Hematopoietic multipotent progenitor cell treated with erythropoietin and hydrocortisone succinate and interleukin-3 and kit ligand, for 17 days (in vitro differentiated cells): ENCODE measurements at regions not wholly inside any gene's neighbourhood (a gene's known extent, or its start where the extent isn't known, plus 50 kb on each side); places are given as distances from the start of the nearest gene placed in this dataset.

Source experiments
- DNase-seq: peaks from one replicate; pipeline ENCODE4 v3.0.0-alpha.2; 2015; ENCODE audit warnings: low spot score

DNA sequence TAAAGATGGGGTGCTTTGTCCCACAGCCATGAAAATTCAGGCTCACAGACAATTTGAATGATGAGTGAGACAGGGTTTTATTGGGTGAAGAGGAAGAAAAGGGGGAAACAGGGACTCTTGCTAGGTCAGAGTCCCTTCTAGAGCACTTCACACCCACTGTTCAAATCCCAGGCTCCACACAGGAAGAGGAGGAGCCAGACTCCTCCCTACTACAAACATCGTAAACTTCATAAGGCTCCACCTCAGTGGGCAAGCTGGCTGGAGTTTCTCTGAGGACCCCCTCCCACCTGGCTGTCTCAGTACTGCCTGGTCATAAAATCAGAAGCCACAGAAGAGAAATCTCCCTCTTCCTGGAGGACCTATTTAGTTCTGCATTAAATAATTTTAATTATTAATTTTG is 80.3 kb upstream of the KCNMB2 start:
- no peak for DNase-seq

DNA sequence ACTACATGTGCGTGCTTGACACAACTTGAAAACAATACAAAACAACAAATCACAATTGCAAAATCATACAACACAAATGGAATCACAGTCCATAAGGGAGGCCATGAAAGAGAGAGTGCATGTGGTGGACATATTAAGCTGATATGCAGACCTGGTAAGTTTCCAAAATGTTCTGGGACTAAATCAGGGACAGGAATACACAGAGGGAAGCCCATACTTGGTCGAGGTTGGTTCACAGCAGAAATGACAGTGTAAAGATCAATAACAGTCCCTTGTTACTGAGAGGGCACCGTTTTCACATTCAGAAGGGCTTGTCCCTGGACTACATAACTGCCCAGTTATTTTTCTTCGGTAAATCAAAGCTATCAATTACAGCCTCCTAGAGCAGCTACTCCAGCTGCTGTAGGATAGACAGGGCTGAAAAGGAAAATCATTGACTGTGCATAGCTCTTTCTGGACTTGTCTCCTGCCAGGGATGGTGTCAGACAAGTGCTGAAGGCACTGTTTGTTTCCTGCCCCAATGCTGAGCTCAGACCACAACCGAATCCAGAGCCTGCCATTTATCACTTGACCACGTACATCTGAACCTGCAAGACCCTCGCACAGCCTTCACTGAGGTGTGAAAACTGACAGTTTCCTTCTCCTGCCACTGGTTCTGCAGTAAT is 79.5 kb upstream of the KCNMB2 start:
- DNase-seq = no peak

DNA sequence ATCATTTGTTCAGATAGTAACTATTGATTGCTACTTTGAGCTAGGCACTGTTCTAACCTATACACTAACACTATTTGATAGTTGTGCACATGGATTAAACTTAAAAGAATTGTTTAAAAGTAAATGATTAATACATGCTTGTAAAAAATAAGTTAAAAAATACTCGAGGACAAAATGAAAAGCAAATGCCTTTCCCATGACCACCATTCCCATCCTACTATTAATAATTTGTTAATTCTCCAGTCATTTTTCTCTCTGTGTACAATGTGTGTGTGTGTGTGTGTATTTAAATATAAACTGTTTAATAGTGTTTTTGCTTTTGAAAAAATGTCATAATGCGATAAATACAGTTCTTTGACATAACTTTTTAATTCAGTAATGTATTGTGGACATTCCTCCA is 78.7 kb upstream of the KCNMB2 start:
- DNase-seq = no peak

DNA sequence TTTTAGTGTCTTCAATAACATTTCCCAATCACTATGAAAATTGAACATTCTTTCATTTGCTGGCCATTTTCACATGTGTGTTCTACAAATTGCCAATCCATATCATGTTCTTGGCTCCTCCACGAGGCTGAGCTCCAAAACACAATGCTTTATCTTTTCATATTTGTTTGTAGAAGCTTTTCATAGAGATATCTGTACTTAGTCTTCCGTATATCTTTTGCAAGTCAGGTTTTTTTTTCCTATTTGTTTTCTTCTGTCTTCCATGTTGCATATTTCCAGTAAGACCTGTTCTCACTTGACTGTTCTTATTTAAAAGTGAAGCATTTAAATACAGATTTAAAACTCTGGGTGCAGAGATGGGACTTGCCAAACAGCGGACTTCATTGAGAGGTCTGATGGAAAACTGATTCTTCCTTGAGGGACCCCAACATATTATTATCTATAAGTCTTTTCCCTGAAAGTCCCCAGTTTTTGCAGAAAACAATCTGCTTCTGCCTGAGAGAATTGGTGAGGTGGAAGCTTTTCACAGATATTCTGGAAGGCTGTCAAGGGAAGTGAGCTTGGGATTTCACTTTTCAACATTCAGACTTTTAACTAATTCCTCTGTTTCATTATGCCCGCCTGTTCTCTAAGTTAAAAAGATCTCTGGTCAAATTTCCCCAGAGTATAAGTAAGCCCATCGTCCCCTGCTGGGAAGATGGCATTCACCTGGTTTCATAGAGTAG is 77.8 kb upstream of the KCNMB2 start:
- no peak for DNase-seq

DNA sequence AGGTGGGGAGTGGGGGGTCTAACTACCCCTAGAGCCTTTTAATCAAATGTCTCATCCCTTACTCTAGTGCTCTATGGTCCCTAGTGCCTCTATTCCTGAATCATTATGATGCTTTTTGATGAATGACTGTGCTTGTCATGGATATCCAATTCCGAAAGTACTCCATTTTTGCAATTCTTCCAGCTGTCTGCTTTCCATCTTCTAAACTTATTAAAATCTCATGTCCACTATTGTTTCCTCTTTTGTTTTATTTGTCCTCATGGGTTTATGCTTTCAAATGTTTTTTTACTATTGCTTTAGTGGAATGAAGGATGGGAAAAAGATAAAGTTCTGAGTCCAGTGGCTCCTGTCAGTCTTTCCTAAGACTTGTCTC is 77.2 kb upstream of the KCNMB2 start:
- no peak for DNase-seq

DNA sequence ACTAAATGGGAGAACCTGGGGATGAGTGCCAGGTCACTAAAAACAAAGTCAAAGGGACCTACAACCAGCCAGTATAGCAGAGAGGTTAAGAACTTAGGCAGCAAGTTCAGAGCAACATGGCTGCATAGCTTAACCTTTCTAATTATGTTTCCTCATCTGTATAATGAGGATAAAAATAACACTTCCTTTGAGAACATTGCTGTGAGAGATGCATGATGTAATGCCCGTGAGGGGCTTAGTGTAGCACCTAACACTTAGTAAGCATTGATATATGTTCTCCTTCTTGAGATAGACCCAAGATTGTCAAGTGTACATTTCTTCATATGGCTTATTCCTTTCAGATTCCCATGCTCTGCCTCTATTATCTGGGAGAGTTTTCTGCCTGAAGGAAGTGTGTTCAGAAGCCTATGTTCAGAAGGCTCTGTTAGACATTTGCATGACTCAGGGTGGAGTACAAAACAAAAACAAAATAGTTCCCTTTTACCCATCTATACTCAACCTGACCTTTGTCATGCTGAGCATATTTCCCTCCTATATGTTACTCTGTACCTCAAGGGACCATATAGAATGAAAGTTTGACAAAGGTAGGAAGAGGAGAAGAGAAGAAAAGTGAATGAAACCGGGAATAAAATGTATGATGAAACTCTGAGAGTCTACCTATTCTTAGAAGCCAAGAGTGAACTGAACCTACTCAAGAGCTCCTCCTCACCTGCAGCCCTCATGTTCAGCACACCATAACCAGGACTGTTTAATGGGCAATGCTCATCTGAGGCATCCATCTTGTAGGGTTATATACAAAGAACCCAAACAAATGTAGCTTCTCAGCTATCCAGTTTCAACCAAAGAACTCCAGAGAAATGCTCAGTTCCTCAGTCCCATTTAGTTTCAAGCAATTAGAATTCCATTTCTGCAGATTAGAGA is 70.7 kb upstream of the KCNMB2 start:
- no peak for DNase-seq

DNA sequence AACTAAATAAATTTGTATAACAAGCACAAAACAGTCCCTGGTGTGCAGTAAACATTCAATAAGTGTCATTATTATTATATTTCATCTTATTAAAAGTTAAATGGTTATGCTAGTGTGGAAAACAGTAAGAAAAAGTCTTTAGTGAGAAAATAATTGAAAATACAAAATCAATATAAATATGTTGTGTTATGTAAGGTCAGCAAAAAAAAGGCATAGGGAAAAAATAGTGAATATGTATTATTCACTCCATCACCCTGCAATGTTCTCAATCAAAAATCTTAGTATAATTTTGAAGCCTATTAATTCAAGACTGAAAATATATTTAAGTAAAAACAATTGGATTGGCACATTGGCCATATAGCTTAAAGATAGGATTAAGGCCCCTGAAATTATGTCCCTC is 63.3 kb upstream of the KCNMB2 start:
- no peak for DNase-seq

DNA sequence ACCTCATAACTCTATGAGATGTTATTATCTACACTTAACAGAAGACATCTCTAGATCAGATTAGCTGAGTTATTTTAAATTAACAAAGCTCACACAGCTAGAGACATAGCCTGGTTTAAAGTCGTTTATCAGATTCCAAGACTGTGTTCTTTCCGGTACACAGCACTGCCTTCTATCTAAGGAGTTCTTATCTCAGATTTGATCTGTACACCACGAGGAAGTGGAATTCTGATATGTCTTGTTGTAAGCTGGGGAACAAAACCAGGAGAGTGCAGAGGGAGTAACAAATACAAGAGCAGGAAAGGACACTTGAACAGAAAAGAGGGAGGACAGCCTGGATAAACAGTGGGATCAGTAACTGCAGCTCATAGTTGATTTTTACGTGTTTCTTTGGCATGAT is 61.7 kb upstream of the KCNMB2 start:
- no peak for DNase-seq

DNA sequence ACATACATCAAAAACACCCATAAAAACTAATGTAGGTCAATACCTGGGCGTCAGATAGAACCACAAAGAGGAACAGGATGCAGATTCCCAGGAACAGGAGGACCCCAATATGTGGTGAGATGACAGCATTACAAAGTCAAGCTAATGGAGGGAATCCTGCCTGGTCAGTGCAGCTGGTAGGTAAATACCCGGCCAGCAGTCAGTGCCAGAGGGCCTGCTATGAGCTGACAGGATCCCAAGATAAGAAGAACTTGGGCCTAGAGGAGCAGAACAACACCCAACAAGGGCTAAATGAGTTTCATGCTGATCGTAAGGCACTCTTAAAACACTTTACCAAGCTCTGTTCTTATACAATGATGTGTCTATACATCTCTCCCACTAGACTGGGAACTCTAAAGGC is 61.2 kb upstream of the KCNMB2 start:
- no peak for DNase-seq

DNA sequence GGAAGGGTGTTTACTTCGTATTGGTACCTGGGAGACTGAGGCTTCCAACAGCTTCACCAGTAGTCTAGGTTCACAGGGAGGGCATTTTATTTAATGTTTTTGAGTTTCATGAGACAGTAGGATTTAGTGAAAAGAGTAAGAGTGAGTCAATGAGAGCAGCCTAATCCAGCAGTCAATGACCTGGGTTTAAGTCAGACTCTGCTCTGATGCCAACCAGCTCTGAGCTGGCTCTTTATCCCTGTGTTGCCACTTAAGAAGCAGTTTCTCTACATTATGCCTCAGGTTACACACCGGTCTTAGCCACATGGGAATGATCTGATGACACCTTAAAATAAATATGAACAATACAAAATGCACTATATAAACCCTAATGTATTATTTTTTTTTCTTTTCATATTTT is 59.4 kb upstream of the KCNMB2 start:
- DNase-seq = no peak

DNA sequence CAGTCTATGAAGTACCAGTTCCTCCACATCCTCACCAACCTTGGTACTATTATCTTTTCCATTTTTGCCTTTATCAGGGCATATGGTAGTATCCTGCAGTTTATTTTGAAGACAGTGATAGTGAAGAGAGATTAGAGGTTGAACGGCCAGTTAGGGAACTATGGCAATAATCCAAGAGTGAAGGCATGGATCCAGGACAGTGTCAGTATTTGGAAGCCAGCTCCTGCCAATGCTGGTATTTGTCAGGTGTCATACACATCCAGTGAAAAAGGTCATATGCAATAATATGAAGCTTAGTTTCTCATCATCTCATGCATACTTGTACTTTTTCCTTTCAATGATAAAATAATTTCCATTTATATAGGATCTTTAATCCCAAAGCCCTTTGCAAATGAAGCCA is 56.8 kb upstream of the KCNMB2 start:
- DNase-seq = no peak

DNA sequence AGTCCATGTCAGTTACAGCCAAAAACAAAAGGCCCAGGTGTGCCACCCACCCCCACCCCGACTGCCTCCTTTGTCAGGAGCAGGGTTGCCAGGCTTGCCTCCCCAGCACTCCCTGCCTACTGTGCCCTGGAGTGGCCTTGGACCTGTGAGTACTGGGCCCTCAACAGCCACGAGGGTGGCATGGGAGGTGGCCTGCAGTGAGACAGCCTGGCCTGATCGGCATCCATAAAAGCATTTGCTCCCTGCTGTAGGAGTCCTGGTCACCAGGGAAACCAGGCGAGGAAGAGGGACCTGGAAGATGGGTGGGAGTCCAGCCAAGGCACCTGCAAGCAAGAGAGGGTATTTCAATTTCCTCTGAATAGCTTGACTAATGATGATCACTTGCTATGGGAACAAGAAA is 56.4 kb upstream of the KCNMB2 start:
- DNase-seq = no peak

DNA sequence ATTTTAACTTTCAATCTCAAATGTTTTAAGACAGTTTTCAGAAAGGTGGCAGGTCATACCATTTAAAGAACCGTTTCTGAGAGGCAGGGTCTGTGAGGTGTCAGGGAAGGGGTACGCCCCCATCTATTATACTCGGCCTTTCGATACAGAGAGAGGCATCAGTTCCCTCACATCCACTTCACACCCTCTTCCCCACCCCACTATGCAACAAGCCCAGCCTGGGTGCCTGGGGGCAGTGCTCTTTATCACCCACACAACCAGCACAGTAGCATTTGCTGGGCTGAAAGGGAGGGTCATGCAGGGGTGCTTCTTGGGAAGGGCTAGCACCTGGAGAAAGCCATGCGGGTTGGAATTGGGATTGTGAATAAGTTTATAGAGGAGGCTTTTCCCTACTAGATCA is 56.0 kb upstream of the KCNMB2 start:
- no peak for DNase-seq

DNA sequence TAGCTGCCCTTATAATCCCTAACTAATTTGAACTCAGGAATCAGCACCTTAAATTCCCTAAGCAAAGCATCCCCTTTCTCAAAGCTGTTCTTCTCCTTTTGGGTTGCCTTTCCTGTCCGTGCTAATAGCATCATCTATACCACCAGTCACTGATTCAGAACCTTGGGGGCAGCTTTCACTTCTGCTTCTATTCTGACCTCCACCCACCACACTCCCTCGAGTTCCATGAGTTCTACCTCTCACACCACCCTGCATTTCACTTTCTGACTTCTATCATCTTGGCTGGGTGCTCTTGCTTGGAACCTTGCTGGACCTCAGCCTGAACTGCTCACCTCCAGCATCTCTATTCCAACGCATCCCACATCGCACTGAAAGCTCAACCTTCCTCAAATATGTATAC is 55.4 kb upstream of the KCNMB2 start:
- DNase-seq = no peak

DNA sequence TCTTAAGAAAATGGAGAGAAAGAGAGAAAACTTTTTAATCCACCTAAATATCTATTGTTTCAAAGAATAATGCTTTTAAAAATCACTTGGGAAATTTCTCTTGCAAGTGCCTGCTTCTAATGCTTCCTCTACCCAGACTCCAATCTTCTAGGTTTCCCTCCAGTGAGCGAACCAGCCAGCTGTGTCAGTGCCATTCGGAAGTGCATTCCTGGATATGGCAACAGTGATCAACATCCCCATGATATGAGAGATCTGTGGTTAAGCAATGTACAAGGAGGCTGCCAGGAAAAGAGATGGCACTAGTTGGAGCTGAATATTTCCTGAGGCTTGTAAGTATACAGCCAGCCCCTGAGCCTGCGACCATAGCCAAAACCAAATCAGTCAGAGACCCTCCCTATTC is 53.3 kb upstream of the KCNMB2 start:
- DNase-seq = no peak

DNA sequence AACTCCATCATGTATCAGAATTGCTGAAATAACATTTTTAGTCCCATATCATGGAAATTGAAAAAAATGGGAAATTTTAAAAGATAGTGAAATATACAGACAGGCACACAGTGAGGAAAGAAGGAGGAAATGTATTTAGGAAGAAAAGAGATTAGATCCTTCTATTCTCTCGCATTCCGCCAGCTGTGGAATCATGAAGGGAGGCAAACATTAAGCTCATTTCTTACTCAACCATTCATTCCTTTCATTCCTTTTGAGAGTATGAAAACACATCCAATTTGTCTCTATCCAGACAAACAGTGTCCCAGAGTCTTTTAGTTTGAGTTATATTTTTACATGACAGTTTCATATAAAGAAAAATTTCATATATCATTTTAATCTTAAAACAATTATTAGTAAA is 52.5 kb upstream of the KCNMB2 start:
- DNase-seq = no peak

DNA sequence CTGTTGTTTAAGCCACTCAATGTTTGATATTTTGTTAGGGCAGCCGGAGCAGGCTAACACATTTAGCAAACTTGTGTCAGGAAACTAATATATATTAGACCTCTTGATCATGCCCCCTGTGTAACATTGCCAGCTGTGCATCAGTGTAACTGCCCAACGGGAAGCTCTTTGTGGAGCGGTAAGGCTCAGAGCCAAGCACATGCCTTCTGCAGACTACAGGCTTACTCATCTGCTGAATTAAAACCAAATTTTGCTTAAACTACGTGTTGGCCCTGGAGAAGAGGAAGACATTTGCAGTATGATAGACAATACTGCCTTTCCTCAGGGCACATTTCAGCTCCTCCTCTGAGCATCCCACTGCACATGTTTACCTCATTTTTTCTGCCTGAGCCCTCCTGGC is 50.5 kb upstream of the KCNMB2 start:
- DNase-seq = no peak
